ENCODE measurements at regions not wholly inside any gene's neighbourhood (a gene's known extent, or its start where the extent isn't known, plus 50 kb on each side); places are given as distances from the start of the nearest gene placed in this dataset.

DNA sequence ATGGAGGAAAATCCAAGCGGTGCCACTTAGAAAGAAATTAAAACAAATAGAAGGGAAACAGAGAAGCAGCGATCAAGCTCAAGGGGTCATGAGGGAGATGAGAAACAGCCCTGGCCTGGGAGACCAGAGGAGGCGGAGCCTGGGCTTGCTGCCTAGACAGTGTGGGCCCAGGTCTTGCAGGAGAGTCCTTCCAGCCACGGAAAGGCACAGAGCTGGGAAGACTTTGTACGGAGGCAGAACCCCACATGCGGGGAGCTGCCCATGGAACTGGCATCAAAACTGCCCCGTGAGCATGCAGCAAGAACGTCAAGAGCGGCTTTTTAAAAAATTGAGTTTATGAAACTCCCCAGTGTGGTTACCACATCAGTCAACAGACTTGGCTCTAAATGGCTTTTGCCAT lies 119.4 kb downstream of the IRX1 start:
- no peak for TF ChIP-seq ZNF274 (IDR thresholded peaks at IDR 0.05; ENCODE audit: low read length)
- no peak for TF ChIP-seq ZNF274 (tag by site-specific recombination; IDR thresholded peaks at IDR 0.05; ENCODE audit: borderline replicate concordance)
- TF ChIP-seq, protein P1, sequence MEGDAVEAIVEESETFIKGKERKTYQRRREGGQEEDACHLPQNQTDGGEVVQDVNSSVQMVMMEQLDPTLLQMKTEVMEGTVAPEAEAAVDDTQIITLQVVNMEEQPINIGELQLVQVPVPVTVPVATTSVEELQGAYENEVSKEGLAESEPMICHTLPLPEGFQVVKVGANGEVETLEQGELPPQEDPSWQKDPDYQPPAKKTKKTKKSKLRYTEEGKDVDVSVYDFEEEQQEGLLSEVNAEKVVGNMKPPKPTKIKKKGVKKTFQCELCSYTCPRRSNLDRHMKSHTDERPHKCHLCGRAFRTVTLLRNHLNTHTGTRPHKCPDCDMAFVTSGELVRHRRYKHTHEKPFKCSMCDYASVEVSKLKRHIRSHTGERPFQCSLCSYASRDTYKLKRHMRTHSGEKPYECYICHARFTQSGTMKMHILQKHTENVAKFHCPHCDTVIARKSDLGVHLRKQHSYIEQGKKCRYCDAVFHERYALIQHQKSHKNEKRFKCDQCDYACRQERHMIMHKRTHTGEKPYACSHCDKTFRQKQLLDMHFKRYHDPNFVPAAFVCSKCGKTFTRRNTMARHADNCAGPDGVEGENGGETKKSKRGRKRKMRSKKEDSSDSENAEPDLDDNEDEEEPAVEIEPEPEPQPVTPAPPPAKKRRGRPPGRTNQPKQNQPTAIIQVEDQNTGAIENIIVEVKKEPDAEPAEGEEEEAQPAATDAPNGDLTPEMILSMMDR (tag by site-specific recombination; IDR thresholded peaks at IDR 0.05), result no peak
- no peak for TF ChIP-seq SP2 (tag by site-specific recombination; IDR thresholded peaks at IDR 0.05)
- no peak for TF ChIP-seq REPIN1 (tag by site-specific recombination; IDR thresholded peaks at IDR 0.05; ENCODE audit: low read depth)
- TF ChIP-seq SETDB1 (IDR thresholded peaks at IDR 0.05; ENCODE audit: insufficient read length, low read length), result no peak
- TF ChIP-seq ZNF621 (tag by site-specific recombination; IDR thresholded peaks at IDR 0.05), result no peak
- TF ChIP-seq ZNF777 (tag by site-specific recombination; IDR thresholded peaks at IDR 0.05; ENCODE audit: borderline replicate concordance), result no peak
- TF ChIP-seq, protein P2, sequence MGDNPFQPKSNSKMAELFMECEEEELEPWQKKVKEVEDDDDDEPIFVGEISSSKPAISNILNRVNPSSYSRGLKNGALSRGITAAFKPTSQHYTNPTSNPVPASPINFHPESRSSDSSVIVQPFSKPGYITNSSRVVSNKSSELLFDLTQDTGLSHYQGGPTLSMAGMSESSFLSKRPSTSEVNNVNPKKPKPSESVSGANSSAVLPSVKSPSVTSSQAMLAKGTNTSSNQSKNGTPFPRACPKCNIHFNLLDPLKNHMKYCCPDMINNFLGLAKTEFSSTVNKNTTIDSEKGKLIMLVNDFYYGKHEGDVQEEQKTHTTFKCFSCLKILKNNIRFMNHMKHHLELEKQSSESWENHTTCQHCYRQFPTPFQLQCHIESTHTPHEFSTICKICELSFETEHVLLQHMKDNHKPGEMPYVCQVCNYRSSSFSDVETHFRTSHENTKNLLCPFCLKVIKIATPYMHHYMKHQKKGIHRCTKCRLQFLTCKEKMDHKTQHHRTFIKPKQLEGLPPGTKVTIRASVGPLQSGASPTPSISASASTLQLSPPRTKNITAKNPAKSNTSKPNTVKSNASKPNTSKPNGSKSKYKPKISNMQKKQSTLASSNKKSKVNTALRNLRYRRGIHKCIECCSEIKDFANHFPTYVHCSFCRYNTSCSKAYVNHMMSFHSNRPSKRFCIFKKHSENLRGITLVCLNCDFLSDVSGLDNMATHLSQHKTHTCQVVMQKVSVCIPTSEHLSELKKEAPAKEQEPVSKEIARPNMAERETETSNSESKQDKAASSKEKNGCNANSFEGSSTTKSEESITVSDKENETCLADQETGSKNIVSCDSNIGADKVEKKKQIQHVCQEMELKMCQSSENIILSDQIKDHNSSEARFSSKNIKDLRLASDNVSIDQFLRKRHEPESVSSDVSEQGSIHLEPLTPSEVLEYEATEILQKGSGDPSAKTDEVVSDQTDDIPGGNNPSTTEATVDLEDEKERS (tag by site-specific recombination; IDR thresholded peaks at IDR 0.05), result no peak
- TF ChIP-seq TRIM28 (IDR thresholded peaks at IDR 0.05; ENCODE audit: borderline replicate concordance, low read length), result no peak
